ENCODE measurements at regions not wholly inside any gene's neighbourhood (a gene's known extent, or its start where the extent isn't known, plus 50 kb on each side); places are given as distances from the start of the nearest gene placed in this dataset.

GRCh38 chr13:104785952-104786351 is 1719.7 kb upstream of the SLC10A2 start:
- no peak overlapping the region for H3K4me3 ChIP-seq (ENCODE audit: low read length)
- no peak for TF ChIP-seq ZNF274 (IDR thresholded peaks at IDR 0.05; ENCODE audit: low read depth, low read length)

GRCh38 chr13:104784891-104785290 is 1718.7 kb upstream of the SLC10A2 start:
- no peak for TF ChIP-seq ZNF274 (IDR thresholded peaks at IDR 0.05; ENCODE audit: low read depth, low read length)

GRCh38 chr13:104782741-104783140 is 1716.5 kb upstream of the SLC10A2 start:
- no peak for TF ChIP-seq ZNF274 (IDR thresholded peaks at IDR 0.05; ENCODE audit: low read depth, low read length)
- H3K4me3 ChIP-seq (ENCODE audit: low read length): no peak overlapping the region

More at GRCh38 chr13:104784891-104785290, 1718.7 kb upstream of the SLC10A2 start:
- no peak overlapping the region for H3K4me3 ChIP-seq (ENCODE audit: low read length)

- no peak for TF ChIP-seq ZNF274 (IDR thresholded peaks at IDR 0.05; ENCODE audit: low read depth, low read length)
- no peak overlapping the region for H3K4me3 ChIP-seq (ENCODE audit: low read length)
These were observed 1713.2 kb upstream of the SLC10A2 start for GRCh38 chr13:104779311-104779993.

GRCh38 chr13:104773775-104774174 is 1707.6 kb upstream of the SLC10A2 start:
- H3K4me3 ChIP-seq (ENCODE audit: low read length): no peak overlapping the region
- TF ChIP-seq ZNF274 (IDR thresholded peaks at IDR 0.05; ENCODE audit: low read depth, low read length): no peak

- no peak for TF ChIP-seq ZNF274 (IDR thresholded peaks at IDR 0.05; ENCODE audit: low read depth, low read length)
These were observed 1703.3 kb upstream of the SLC10A2 start for GRCh38 chr13:104769545-104769944.

GRCh38 chr13:104766319-104766718 is 1700.1 kb upstream of the SLC10A2 start:
- TF ChIP-seq ZNF274 (IDR thresholded peaks at IDR 0.05; ENCODE audit: low read depth, low read length): no peak
- no peak overlapping the region for H3K4me3 ChIP-seq (ENCODE audit: low read length)

More at GRCh38 chr13:104769545-104769944, 1703.3 kb upstream of the SLC10A2 start:
- no peak overlapping the region for H3K4me3 ChIP-seq (ENCODE audit: low read length)

- no peak for TF ChIP-seq ZNF274 (IDR thresholded peaks at IDR 0.05; ENCODE audit: low read depth, low read length)
- H3K4me3 ChIP-seq (ENCODE audit: low read length): no peak overlapping the region
These were observed 1698.4 kb upstream of the SLC10A2 start for GRCh38 chr13:104764600-104764999.

- no peak overlapping the region for H3K4me3 ChIP-seq (ENCODE audit: low read length)
- TF ChIP-seq ZNF274 (IDR thresholded peaks at IDR 0.05; ENCODE audit: low read depth, low read length): no peak
These were observed 1692.9 kb upstream of the SLC10A2 start for GRCh38 chr13:104759069-104759468.

GRCh38 chr13:104757712-104758111 is 1691.5 kb upstream of the SLC10A2 start:
- TF ChIP-seq ZNF274 (IDR thresholded peaks at IDR 0.05; ENCODE audit: low read depth, low read length): no peak
- H3K4me3 ChIP-seq (ENCODE audit: low read length): no peak overlapping the region

GRCh38 chr13:104750377-104750776 is 1684.2 kb upstream of the SLC10A2 start:
- H3K4me3 ChIP-seq (ENCODE audit: low read length): no peak overlapping the region
- no peak for TF ChIP-seq ZNF274 (IDR thresholded peaks at IDR 0.05; ENCODE audit: low read depth, low read length)

- TF ChIP-seq ZNF274 (IDR thresholded peaks at IDR 0.05; ENCODE audit: low read depth, low read length): no peak
- no peak overlapping the region for H3K4me3 ChIP-seq (ENCODE audit: low read length)
These were observed 1674.5 kb upstream of the SLC10A2 start for GRCh38 chr13:104740641-104741222.

GRCh38 chr13:104737713-104738112 is 1671.5 kb upstream of the SLC10A2 start:
- TF ChIP-seq ZNF274 (IDR thresholded peaks at IDR 0.05; ENCODE audit: low read depth, low read length): no peak
- H3K4me3 ChIP-seq (ENCODE audit: low read length): no peak overlapping the region

- no peak for TF ChIP-seq ZNF274 (IDR thresholded peaks at IDR 0.05; ENCODE audit: low read depth, low read length)
- H3K4me3 ChIP-seq (ENCODE audit: low read length): no peak overlapping the region
These were observed 1667.2 kb upstream of the SLC10A2 start for GRCh38 chr13:104733427-104733826.

- TF ChIP-seq ZNF274 (IDR thresholded peaks at IDR 0.05; ENCODE audit: low read depth, low read length): no peak
- H3K4me3 ChIP-seq (ENCODE audit: low read length): no peak overlapping the region
These were observed 1648.9 kb upstream of the SLC10A2 start for GRCh38 chr13:104715111-104715510.

Data from GM08714 (cell line).